ENCODE measurements at regions not wholly inside any gene's neighbourhood (a gene's known extent, or its start where the extent isn't known, plus 50 kb on each side); places are given as distances from the start of the nearest gene placed in this dataset.

- POLR2A ChIA-PET, result no interaction called here
- intact Hi-C loops (cut with micrococcal nuclease; ENCODE audit: unreplicated experiment) (no loop called here), in situ Hi-C loops (cut with HindIII; ENCODE audit: low pct_unique_long_range_greater_than_20kb, low sequenced_read_pairs) (no loop called here)
- DNase-seq (ENCODE audit: low read depth, low spot score) (no peak), ATAC-seq (no peak)
- BruUV-seq (replicated peaks), result no TSS peak
- Histone ChIP-seq H3K27me3 (ENCODE audit: control insufficient read depth, insufficient read depth, low read length) (no peaks in the 10 kb centered on the region), H3K27ac (ENCODE audit: low read length) (no peak overlapping the region), H3K4me3 (ENCODE audit: low read depth in 2 of 2, low read length in 2 of 2) (no peak overlapping the region), H3K4me1 (ENCODE audit: control insufficient read depth, insufficient read depth, low read length) (no peaks in the 10 kb centered on the region), H3K9me3 (ENCODE audit: control insufficient read depth, insufficient read depth, low read depth, low read length) (no peaks in the 10 kb centered on the region; the same call in 1 of the 2 replicates), H3K36me3 (ENCODE audit: control insufficient read depth, insufficient read depth, low read length) (no peaks in the 10 kb centered on the region)
- TF ChIP-seq CTCF (IDR thresholded peaks at IDR 0.05) (no peak), TCF7L2 (IDR thresholded peaks at IDR 0.05; ENCODE audit: low read depth, low read length) (no peak), REST (IDR thresholded peaks at IDR 0.05; ENCODE audit: insufficient read depth in 1 of 2, low read depth in 2 of 2, low read length in 1 of 2) (no peak), SIN3A (IDR thresholded peaks at IDR 0.05; ENCODE audit: borderline replicate concordance, insufficient read depth, low read depth, low read length) (no peak), POLR2AphosphoS5 (IDR thresholded peaks at IDR 0.05; ENCODE audit: low read depth, low read length) (no peak)
- CTCF ChIA-PET, result no interaction called here
Measured at GRCh38 chr1:80085067-80085466, 1078.5 kb upstream of the ADGRL4 start.

- Histone ChIP-seq H3K27ac (ENCODE audit: low read length) (no peak overlapping the region), H3K4me1 (ENCODE audit: control insufficient read depth, insufficient read depth, low read length) (no peaks in the 10 kb centered on the region), H3K4me3 (ENCODE audit: low read depth in 2 of 2, low read length in 2 of 2) (no peak overlapping the region), H3K9me3 (ENCODE audit: control insufficient read depth, insufficient read depth, low read depth, low read length) (no peaks in the 10 kb centered on the region; the same call in 1 of the 2 replicates), H3K36me3 (ENCODE audit: control insufficient read depth, insufficient read depth, low read length) (no peaks in the 10 kb centered on the region), H3K27me3 (ENCODE audit: control insufficient read depth, insufficient read depth, low read length) (no peaks in the 10 kb centered on the region)
- CTCF ChIA-PET, result no interaction called here
- POLR2A ChIA-PET, result no interaction called here
- DNase-seq (ENCODE audit: low read depth, low spot score), result no peak
- BruUV-seq (replicated peaks), result no TSS peak
- in situ Hi-C loops (cut with HindIII; ENCODE audit: low pct_unique_long_range_greater_than_20kb, low sequenced_read_pairs), result no loop called here
- no peak for TF ChIP-seq TCF7L2 (IDR thresholded peaks at IDR 0.05; ENCODE audit: low read depth, low read length)
- no peak for TF ChIP-seq CTCF (IDR thresholded peaks at IDR 0.05)
- no peak for TF ChIP-seq REST (IDR thresholded peaks at IDR 0.05; ENCODE audit: insufficient read depth in 1 of 2, low read depth in 2 of 2, low read length in 1 of 2)
- TF ChIP-seq SIN3A (IDR thresholded peaks at IDR 0.05; ENCODE audit: borderline replicate concordance, insufficient read depth, low read depth, low read length), result no peak
- TF ChIP-seq POLR2AphosphoS5 (IDR thresholded peaks at IDR 0.05; ENCODE audit: low read depth, low read length), result no peak
- intact Hi-C loops (cut with micrococcal nuclease; ENCODE audit: unreplicated experiment), result no loop called here
- no peak for ATAC-seq
Measured at GRCh38 chr1:80083892-80084291, 1077.4 kb upstream of the ADGRL4 start.

All from Panc1 (cell line).